ENCODE measurements at regions not wholly inside any gene's neighbourhood (a gene's known extent, or its start where the extent isn't known, plus 50 kb on each side); places are given as distances from the start of the nearest gene placed in this dataset.
A peak's percentile ranks its signal among the peaks of the same experiment; 100 is the strongest.

DNA sequence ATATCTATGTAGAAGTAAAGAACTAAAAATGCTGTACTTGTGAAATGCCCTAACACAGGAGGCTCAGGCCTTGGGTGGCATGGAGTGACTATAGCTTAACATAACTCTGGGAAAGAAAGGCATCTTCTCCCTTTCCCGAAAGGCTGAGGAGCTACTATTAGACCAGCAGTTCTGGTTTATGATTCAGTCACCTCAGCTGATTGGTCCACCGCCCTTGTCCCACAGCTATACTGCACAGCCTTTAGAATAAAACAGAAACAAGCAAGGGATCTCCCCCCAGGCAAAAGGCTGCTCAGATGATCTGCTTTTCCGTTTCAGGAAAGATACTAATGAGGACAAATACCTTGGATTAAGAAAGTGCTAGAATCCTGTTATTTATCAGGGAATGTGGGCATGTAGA lies 171.3 kb downstream of the SNCA start:
- H3K4me1 ChIP-seq (ENCODE audit: control insufficient read depth in 2 of 2, insufficient read depth in 2 of 2, low read length in 2 of 2), result no peaks in the 10 kb centered on the region
- no peak overlapping the region for H3K9ac ChIP-seq (ENCODE audit: low read depth in 1 of 2, low read length in 2 of 2)
- no peaks in the 10 kb centered on the region for H3K27me3 ChIP-seq (ENCODE audit: control insufficient read depth in 2 of 2, insufficient read depth in 2 of 2, low read length in 2 of 2)
- H3K4me3 ChIP-seq (ENCODE audit: low read length in 2 of 2), result no peak overlapping the region
- H3K36me3 ChIP-seq (ENCODE audit: control insufficient read depth in 2 of 2, insufficient read depth in 2 of 2, low read length in 2 of 2), result no peaks in the 10 kb centered on the region
- no peaks in the 10 kb centered on the region for H3K9me3 ChIP-seq (ENCODE audit: control insufficient read depth in 2 of 2, low read length in 2 of 2)
- H3K27ac ChIP-seq (ENCODE audit: low read depth in 2 of 2, low read length in 2 of 2), result no peak overlapping the region

DNA sequence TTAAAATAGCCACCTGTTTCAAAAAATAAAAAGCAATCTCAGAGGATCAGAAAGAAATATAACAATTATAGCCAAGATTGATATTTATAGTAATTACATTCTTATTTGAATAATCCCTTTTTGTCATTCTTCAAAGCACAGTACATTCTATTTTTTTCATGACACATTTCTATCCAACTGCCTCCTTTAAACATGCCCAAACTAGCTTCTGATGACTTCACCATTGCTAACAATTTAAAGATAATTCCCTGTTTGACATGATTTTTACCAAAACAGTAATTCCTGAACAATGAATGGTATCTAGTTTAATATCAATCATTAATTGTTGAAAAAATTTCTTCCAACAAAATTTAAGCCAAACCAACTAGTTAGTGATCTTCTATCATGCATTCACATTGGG lies 172.4 kb downstream of the SNCA start:
- no peaks in the 10 kb centered on the region for H3K27me3 ChIP-seq (ENCODE audit: control insufficient read depth in 2 of 2, insufficient read depth in 2 of 2, low read length in 2 of 2)
- no peak overlapping the region for H3K27ac ChIP-seq (ENCODE audit: low read depth in 2 of 2, low read length in 2 of 2)
- H3K4me3 ChIP-seq (ENCODE audit: low read length in 2 of 2), result no peak overlapping the region

DNA sequence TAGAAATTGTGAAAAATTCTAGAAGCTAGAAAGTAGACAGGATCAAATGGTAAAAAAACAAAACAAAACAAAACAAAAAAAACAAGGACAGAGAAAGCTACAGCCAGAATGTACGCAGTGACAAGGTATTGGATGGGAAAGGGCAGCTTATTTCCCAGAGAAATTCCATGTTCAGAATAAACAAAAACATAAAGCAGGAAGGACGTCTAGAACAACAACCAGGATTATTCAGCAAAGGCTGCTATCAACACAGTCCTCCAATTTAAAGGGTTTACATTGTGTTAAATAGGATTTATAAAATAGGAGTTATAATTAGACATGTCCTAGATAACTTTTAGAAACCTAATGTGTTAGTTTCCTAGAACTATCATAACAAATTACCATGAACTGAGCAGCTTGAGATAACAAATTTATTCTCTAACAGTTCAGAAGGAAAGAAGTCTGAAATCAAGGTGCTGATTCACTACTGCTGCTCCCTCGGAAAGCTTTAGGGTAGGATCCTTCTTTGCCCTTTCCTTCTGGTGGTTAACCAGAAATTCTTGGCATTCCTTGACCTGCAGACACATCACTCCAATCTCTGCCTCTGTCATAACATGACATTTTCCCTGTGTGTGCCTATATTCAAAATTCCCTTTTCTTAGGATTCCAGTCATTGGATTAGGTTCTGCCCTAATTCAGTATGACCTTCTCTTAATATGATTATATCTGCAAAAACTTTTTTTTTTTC lies 175.6 kb downstream of the SNCA start:
- H3K4me3 ChIP-seq (ENCODE audit: low read length in 2 of 2), result no peak overlapping the region
- H3K27me3 ChIP-seq (ENCODE audit: control insufficient read depth in 2 of 2, insufficient read depth in 2 of 2, low read length in 2 of 2), result no peaks in the 10 kb centered on the region
- no peak overlapping the region for H3K9ac ChIP-seq (ENCODE audit: low read depth in 1 of 2, low read length in 2 of 2)
- H3K27ac ChIP-seq (ENCODE audit: low read depth in 2 of 2, low read length in 2 of 2), result no peak overlapping the region
- no peaks in the 10 kb centered on the region for H3K9me3 ChIP-seq (ENCODE audit: control insufficient read depth in 2 of 2, low read length in 2 of 2)
- no peaks in the 10 kb centered on the region for H3K36me3 ChIP-seq (ENCODE audit: control insufficient read depth in 2 of 2, insufficient read depth in 2 of 2, low read length in 2 of 2)
- H3K4me1 ChIP-seq (ENCODE audit: control insufficient read depth in 2 of 2, insufficient read depth in 2 of 2, low read length in 2 of 2), result no peaks in the 10 kb centered on the region

More for the DNA sequence above, 172.4 kb downstream of the SNCA start:
- H3K9me3 ChIP-seq (ENCODE audit: control insufficient read depth in 2 of 2, low read length in 2 of 2), result no peaks in the 10 kb centered on the region
- no peaks in the 10 kb centered on the region for H3K36me3 ChIP-seq (ENCODE audit: control insufficient read depth in 2 of 2, insufficient read depth in 2 of 2, low read length in 2 of 2)
- no peaks in the 10 kb centered on the region for H3K4me1 ChIP-seq (ENCODE audit: control insufficient read depth in 2 of 2, insufficient read depth in 2 of 2, low read length in 2 of 2)
- H3K9ac ChIP-seq (ENCODE audit: low read depth in 1 of 2, low read length in 2 of 2), result no peak overlapping the region

DNA sequence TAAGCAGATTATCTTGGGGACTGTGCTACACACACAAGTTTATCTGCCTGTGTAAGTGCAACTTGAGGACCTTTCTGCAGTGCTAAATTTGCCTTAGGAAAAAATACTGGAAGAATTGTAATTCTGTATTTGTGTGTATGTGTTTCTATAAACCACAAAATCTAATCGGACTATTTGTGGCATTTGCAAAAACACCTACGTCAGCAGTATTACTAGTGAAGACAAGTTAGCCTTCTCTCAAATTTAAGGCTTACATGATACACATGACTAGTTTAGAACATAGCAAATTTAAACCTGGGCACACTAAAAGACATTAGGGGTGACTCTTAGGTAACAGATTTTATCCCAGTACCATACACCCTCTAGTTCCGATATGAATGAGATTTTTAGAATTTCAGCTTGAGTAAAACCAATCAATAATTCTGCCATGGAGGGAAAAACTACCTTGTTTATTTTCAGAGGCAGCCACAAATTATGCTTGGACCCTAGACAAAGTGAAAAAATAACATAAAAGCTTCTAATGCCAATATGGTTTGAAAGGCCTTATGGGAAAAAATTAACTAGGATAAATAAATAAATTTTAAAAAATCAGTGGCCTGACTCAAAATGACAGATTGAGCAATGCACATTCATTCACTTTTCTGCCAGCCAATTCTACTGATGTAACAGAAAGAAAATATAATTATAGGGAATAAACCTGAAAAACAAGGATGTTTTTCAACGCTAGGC lies 176.4 kb downstream of the SNCA start:
- no peak overlapping the region for H3K27ac ChIP-seq (ENCODE audit: low read depth in 2 of 2, low read length in 2 of 2)
- no peaks in the 10 kb centered on the region for H3K27me3 ChIP-seq (ENCODE audit: control insufficient read depth in 2 of 2, insufficient read depth in 2 of 2, low read length in 2 of 2)
- H3K36me3 ChIP-seq (ENCODE audit: control insufficient read depth in 2 of 2, insufficient read depth in 2 of 2, low read length in 2 of 2), result no peaks in the 10 kb centered on the region
- H3K4me3 ChIP-seq (ENCODE audit: low read length in 2 of 2), result no peak overlapping the region
- H3K4me1 ChIP-seq (ENCODE audit: control insufficient read depth in 2 of 2, insufficient read depth in 2 of 2, low read length in 2 of 2), result no peaks in the 10 kb centered on the region
- H3K9ac ChIP-seq (ENCODE audit: low read depth in 1 of 2, low read length in 2 of 2), result no peak overlapping the region
- H3K9me3 ChIP-seq (ENCODE audit: control insufficient read depth in 2 of 2, low read length in 2 of 2), result no peaks in the 10 kb centered on the region

DNA sequence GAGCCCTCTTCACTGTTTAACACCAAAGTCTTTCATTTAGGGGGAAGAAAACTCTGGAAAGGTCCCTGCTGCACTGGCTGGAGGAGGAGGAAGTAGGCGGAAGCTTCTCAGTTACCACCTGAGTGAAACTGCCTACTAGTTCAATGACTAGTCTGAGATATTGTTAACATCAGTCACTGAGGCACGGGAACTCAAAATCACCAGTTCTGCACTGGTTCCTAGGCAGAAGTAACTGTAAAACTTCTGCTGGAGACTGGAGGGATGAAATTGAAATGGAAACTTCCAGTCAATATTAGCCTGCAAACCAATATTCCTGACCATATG lies 178.3 kb downstream of the SNCA start:
- no peaks in the 10 kb centered on the region for H3K27me3 ChIP-seq (ENCODE audit: control insufficient read depth in 2 of 2, insufficient read depth in 2 of 2, low read length in 2 of 2)
- no peaks in the 10 kb centered on the region for H3K36me3 ChIP-seq (ENCODE audit: control insufficient read depth in 2 of 2, insufficient read depth in 2 of 2, low read length in 2 of 2)
- H3K9me3 ChIP-seq (ENCODE audit: control insufficient read depth in 2 of 2, low read length in 2 of 2), result no peaks in the 10 kb centered on the region
- no peaks in the 10 kb centered on the region for H3K4me1 ChIP-seq (ENCODE audit: control insufficient read depth in 2 of 2, insufficient read depth in 2 of 2, low read length in 2 of 2)
- H3K4me3 ChIP-seq (ENCODE audit: low read length in 2 of 2), result no peak overlapping the region
- H3K27ac ChIP-seq (ENCODE audit: low read depth in 2 of 2, low read length in 2 of 2), result no peak overlapping the region
- no peak overlapping the region for H3K9ac ChIP-seq (ENCODE audit: low read depth in 1 of 2, low read length in 2 of 2)

DNA sequence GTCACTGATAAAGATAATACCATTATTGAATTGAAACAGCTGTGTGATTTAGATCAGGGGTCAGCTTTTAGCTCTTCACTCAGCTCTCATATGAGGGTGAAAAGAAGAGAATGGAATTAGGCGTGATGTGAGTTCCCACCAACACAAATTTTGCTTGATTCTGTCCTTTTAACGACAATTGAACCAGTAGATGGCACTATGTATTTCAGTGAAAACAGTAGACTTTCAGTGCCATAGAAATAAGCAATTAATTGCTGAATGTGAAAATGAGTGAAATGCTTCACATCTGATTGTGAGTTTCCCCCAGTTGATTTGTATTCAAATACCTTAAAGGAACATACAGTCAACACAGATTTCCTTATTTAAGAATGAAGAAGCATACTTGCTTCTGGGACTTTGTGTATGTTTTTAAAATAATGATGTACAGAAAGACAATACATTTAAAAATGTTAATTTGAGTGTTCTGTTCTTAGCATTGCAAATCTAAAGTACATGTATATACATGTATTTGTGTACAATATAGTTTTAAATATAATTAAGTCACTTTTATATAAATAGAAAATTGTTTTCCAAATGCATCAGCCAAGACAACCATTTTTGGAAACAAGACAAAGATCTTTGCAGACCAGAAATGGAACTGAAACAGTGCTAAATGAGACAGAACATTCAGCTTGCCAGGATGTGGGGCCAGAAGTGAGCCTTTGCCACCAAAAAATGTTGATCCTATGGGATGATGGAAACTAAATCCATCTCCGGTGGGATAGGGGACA lies 178.8 kb downstream of the SNCA start:
- no peaks in the 10 kb centered on the region for H3K4me1 ChIP-seq (ENCODE audit: control insufficient read depth in 2 of 2, insufficient read depth in 2 of 2, low read length in 2 of 2)
- H3K4me3 ChIP-seq (ENCODE audit: low read length in 2 of 2), result no peak overlapping the region
- H3K9me3 ChIP-seq (ENCODE audit: control insufficient read depth in 2 of 2, low read length in 2 of 2), result no peaks in the 10 kb centered on the region
- H3K36me3 ChIP-seq (ENCODE audit: control insufficient read depth in 2 of 2, insufficient read depth in 2 of 2, low read length in 2 of 2), result no peaks in the 10 kb centered on the region
- no peaks in the 10 kb centered on the region for H3K27me3 ChIP-seq (ENCODE audit: control insufficient read depth in 2 of 2, insufficient read depth in 2 of 2, low read length in 2 of 2)
- no peak overlapping the region for H3K9ac ChIP-seq (ENCODE audit: low read depth in 1 of 2, low read length in 2 of 2)
- no peak overlapping the region for H3K27ac ChIP-seq (ENCODE audit: low read depth in 2 of 2, low read length in 2 of 2)

DNA sequence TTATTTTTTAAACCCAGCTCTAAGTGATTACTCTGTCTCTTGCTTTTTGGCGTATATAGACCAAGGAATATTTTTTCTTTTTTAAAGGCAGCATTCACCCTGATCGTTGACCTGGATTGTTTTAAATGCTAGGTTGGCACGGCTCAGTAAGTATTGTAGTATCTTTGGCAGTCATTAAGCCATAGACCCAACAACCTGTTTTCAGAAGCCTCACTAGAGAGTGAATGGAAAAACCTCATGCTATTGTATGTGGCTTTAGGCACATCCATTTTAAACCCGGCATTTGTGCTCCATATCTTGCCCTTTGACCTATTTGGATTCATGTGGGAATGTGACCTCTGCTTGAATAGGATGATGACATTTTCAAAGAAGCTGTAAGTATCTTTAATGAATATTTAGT lies 183.9 kb downstream of the SNCA start:
- Histone ChIP-seq H3K36me3 (ENCODE audit: control insufficient read depth in 2 of 2, insufficient read depth in 2 of 2, low read length in 2 of 2) (no peaks in the 10 kb centered on the region), H3K27ac (ENCODE audit: low read depth in 2 of 2, low read length in 2 of 2) (no peak overlapping the region), H3K27me3 (ENCODE audit: control insufficient read depth in 2 of 2, insufficient read depth in 2 of 2, low read length in 2 of 2) (no peaks in the 10 kb centered on the region), H3K9me3 (ENCODE audit: control insufficient read depth in 2 of 2, low read length in 2 of 2) (no peaks in the 10 kb centered on the region), H3K4me3 (ENCODE audit: low read length in 2 of 2) (no peak overlapping the region), H3K4me1 (ENCODE audit: control insufficient read depth in 2 of 2, insufficient read depth in 2 of 2, low read length in 2 of 2) (no peaks in the 10 kb centered on the region), H3K9ac (ENCODE audit: low read depth in 1 of 2, low read length in 2 of 2) (no peak overlapping the region)

DNA sequence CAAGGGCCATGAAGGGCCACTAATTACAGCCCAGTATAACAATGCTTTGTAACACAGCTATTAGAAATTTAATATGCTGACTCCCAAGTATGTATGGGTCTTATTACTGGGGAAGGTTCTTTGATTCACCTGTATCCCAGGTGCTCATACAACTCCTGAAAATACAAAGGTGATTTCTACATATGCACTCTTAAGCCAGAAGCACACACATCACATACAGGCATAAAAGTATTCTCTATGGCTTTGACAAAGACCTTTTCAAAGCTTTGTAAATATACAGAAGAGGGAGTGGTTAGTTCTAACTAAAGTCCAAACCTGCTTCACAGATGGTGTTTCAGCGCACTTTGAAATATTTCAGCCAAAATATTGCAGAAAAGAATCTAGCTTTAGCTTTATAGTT lies 191.5 kb downstream of the SNCA start:
- Histone ChIP-seq H3K4me3 (ENCODE audit: low read length in 2 of 2) (no peak overlapping the region), H3K4me1 (ENCODE audit: control insufficient read depth in 2 of 2, insufficient read depth in 2 of 2, low read length in 2 of 2) (no peaks in the 10 kb centered on the region), H3K36me3 (ENCODE audit: control insufficient read depth in 2 of 2, insufficient read depth in 2 of 2, low read length in 2 of 2) (no peaks in the 10 kb centered on the region), H3K27me3 (ENCODE audit: control insufficient read depth in 2 of 2, insufficient read depth in 2 of 2, low read length in 2 of 2) (no peaks in the 10 kb centered on the region), H3K9ac (ENCODE audit: low read depth in 1 of 2, low read length in 2 of 2) (no peak overlapping the region), H3K9me3 (ENCODE audit: control insufficient read depth in 2 of 2, low read length in 2 of 2) (no peaks in the 10 kb centered on the region), H3K27ac (ENCODE audit: low read depth in 2 of 2, low read length in 2 of 2) (peak overlapping the region in 1 of 2 donors; percentile 29)

DNA sequence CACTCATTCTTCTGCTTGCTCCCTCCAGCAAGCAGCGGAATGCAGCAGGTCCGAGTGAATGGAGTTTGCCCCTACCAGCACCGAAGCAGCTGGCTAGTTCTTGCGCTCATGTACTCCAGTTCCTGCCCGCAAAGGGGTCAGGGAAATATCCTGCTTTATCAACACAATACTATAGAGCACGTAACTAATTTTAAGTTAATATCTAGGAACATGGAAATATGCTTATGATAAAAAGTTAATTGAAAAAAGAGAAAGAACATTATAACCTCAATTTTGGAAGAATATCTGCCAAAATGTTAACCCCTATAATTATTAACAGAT lies 195.6 kb downstream of the SNCA start:
- H3K36me3 ChIP-seq (ENCODE audit: control insufficient read depth in 2 of 2, insufficient read depth in 2 of 2, low read length in 2 of 2), result no peaks in the 10 kb centered on the region
- no peaks in the 10 kb centered on the region for H3K4me1 ChIP-seq (ENCODE audit: control insufficient read depth in 2 of 2, insufficient read depth in 2 of 2, low read length in 2 of 2)
- H3K27me3 ChIP-seq (ENCODE audit: control insufficient read depth in 2 of 2, insufficient read depth in 2 of 2, low read length in 2 of 2), result no peaks in the 10 kb centered on the region
- no peak overlapping the region for H3K27ac ChIP-seq (ENCODE audit: low read depth in 2 of 2, low read length in 2 of 2)
- H3K4me3 ChIP-seq (ENCODE audit: low read length in 2 of 2), result peak overlapping the region in 1 of 2 donors; percentile 26
- no peaks in the 10 kb centered on the region for H3K9me3 ChIP-seq (ENCODE audit: control insufficient read depth in 2 of 2, low read length in 2 of 2)
- H3K9ac ChIP-seq (ENCODE audit: low read depth in 1 of 2, low read length in 2 of 2), result no peak overlapping the region

DNA sequence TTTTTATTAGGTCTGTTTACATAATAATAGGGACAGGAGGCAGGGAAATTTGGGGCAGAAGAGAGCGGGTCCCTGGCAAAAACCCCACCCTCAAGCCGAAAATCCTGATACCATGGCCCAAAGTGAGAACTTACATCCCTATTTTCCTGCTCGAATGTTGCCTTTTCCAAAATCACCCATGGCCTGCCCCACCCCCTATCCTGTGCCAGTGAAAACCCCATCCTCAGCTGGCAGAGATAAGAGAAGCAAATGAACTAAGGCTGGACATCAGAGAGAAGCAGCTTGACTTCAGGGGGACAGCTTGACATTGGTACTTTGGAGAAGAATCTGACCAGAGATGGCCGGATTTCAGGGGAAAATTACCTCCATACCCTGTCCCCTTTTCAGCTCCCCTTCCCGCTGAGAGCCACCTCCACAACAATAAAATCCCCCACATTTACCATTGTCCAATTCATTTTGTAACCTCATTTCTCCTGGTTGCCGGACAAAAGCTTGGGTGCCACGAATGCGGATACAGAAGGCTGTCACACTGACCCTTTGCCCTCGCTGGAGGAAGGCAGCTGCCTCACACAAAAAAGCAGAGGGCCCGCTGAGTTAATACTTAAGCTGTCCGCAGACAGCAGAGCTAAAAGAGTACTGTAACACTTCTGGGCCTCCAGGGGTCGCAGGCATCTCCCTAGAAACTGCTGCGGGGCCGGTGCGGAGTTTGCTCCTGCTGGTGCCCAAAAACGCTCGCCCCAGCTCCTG lies 196.2 kb downstream of the SNCA start:
- Histone ChIP-seq H3K4me3 (ENCODE audit: low read length in 2 of 2) (peak overlapping the region in 1 of 2 donors; percentile 26), H3K9ac (ENCODE audit: low read depth in 1 of 2, low read length in 2 of 2) (no peak overlapping the region)

More for the DNA sequence above, 196.2 kb downstream of the SNCA start:
- Histone ChIP-seq H3K27me3 (ENCODE audit: control insufficient read depth in 2 of 2, insufficient read depth in 2 of 2, low read length in 2 of 2) (no peaks in the 10 kb centered on the region), H3K27ac (ENCODE audit: low read depth in 2 of 2, low read length in 2 of 2) (no peak overlapping the region), H3K9me3 (ENCODE audit: control insufficient read depth in 2 of 2, low read length in 2 of 2) (no peaks in the 10 kb centered on the region), H3K36me3 (ENCODE audit: control insufficient read depth in 2 of 2, insufficient read depth in 2 of 2, low read length in 2 of 2) (no peaks in the 10 kb centered on the region), H3K4me1 (ENCODE audit: control insufficient read depth in 2 of 2, insufficient read depth in 2 of 2, low read length in 2 of 2) (no peaks in the 10 kb centered on the region)

Data from mucosa of rectum (tissue), 2 donors.